HFF-Myc (cell line): ENCODE measurements at regions not wholly inside any gene's neighbourhood (a gene's known extent, or its start where the extent isn't known, plus 50 kb on each side); places are given as distances from the start of the nearest gene placed in this dataset.
"Not testable (repeated sequence)": the region's sequence is repeated elsewhere in the genome, so short reads cannot be mapped to it uniquely, and the experiment has no call there.

Experiments
- DNase-seq: peaks from one replicate; pipeline ENCODE4 v3.0.0-alpha.2; 2011; ENCODE audit warnings: low read depth; ENCODE audit errors: extremely low read depth
- H3K4me3 ChIP-seq: replicated peaks from 2 replicates; pipeline ENCODE4 v1.5.1; 2011; ENCODE audit warnings: low read depth, mild to moderate bottlenecking, control low read depth, low read length
- CTCF ChIP-seq: IDR thresholded peaks from 2 replicates; pipeline ENCODE4 v1.5.1; 2012; ENCODE audit warnings: mild to moderate bottlenecking, low read depth, low read length, control low read depth; ENCODE audit errors: missing control alignments

GRCh38 chr7:50851451-50851850 lies 68.8 kb upstream of the GRB10 start:
- no peak for DNase-seq
- TF ChIP-seq CTCF, result no peak
- H3K4me3 ChIP-seq, result no peak overlapping the region

GRCh38 chr7:50849991-50850390 lies 67.3 kb upstream of the GRB10 start:
- no peak for DNase-seq
- TF ChIP-seq CTCF, result no peak
- no peak overlapping the region for H3K4me3 ChIP-seq

GRCh38 chr7:50848203-50848602 lies 65.5 kb upstream of the GRB10 start:
- DNase-seq, result no peak
- no peak for TF ChIP-seq CTCF
- no peak overlapping the region for H3K4me3 ChIP-seq

GRCh38 chr7:50844861-50845260 lies 62.2 kb upstream of the GRB10 start:
- H3K4me3 ChIP-seq, DNase-seq: not testable (repeated sequence)

- H3K4me3 ChIP-seq, result no peak overlapping the region
- TF ChIP-seq CTCF, result no peak
- DNase-seq, result no peak
These were observed 59.3 kb upstream of the GRB10 start for GRCh38 chr7:50842041-50842440.

GRCh38 chr7:50838675-50839377 lies 56.1 kb upstream of the GRB10 start:
- no peak for TF ChIP-seq CTCF
- no peak overlapping the region for H3K4me3 ChIP-seq
- DNase-seq, result no peak

- no peak for TF ChIP-seq CTCF
- DNase-seq, result no peak
- no peak overlapping the region for H3K4me3 ChIP-seq
These were observed 55.3 kb upstream of the GRB10 start for GRCh38 chr7:50837965-50838364.
